Germinal center (tissue), 1 donor: ENCODE measurements at regions not wholly inside any gene's neighbourhood (a gene's known extent, or its start where the extent isn't known, plus 50 kb on each side); places are given as distances from the start of the nearest gene placed in this dataset.

ENCODE experiments used
- DNase-seq: peaks from one replicate; pipeline ENCODE4 v3.0.0; 2012; ENCODE audit warnings: mixed read lengths, low spot score

DNA sequence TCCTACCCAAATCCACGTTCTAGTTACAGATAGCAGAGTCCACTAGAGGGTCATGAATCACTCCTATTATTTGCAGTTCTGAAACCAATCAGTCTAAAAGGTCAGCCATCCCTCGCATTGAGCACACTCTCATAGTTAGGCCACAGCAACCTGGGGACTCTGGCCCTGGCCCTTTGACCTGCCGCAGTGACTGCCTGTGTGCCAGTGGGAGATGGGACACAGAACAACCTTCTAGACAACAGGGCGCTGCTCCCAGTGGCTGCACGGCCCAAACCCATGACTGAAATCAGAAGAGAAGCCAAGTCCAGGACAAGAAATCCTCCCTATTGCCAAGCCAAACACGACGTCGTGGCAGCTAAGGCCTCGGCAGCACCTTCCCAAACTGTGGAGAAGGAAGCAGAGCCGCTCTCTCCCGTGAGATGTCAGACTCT, 158.5 kb downstream of the HERPUD2 start:
- DNase-seq, result no peak

DNA sequence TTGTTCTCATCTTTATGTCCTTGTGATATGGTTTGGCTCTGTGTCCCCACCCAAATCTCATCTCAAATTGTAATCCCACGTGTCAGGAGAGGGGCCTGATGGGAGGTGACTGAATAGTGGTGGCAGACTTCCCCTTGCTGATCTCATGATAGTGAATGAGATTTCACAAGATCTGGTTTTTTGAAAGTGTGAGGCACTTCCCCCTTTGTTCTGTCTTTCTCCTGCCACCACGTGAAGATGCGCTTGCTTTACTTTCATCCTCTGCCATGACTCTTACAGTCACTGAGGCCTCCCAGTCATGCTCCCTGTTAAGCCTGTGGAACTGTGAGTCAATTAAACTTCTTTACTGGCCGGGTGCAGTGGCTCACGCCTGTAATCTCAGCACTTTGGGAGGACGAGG, 161.0 kb downstream of the HERPUD2 start:
- no peak for DNase-seq

DNA sequence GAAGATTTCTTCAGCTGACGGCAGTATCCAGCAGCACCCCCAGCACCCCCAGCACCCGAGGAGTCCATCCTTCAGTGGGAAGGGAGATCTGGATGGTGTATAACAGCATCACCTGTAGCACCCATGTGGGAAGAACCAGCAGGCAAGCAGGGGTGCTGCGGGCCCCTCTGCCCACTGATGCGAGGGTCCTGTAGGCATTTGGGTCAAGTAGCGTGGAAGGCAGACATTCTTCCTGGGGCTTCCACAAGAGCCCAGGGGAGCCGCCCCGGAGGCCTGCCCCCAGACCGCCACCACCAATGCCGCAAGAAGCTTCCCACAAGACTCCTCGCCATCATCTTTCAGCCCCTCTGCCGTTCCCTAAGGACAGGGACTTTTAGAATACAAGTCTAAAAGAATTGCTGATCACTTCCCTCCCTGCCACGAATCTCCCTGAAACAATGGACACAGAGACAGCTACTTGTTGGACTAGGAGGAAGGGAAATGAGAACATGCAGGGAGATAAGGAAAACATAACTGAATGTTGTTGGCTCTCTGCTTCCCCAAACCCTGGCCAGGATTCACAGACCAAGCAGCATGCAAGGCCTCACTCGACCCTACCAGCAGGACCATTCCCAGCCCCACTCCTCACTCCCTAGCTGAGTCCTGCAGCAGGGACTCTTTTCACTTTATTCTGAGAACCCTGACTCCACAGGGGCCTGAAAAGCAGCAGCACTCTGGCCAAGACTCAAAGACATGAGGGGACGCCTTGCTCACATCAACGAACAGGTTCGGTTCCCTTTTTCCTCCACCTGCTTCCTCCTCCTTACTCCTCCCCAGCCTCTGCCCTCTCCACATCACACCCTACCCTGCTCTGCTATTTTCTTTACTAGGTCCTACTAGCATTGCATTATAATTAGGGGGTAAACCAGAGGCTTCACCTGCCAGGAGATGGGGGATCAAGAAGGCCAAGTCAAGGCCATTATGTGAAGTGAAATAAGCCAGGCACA, 164.5 kb downstream of the HERPUD2 start:
- DNase-seq, result peak; percentile 27

DNA sequence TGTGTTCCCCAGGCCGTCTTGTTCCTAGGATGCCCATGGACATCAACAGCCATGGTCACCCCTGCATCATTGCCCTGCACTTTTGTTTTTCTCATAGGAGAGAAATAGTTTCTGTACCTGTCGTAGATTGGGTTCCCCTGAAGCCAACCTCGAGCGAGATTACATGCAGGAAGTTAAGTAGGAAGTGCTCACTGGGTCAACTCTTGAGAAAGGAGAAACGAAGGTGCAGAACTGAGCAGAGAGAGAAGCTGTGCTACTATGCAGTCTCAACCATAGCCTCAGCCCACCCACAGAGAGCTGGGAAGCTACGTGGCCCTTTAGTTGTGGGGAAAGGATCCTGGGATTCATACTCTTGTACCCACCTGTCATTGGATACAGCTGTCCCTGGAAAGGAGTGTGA, 165.2 kb downstream of the HERPUD2 start:
- DNase-seq, result no peak

DNA sequence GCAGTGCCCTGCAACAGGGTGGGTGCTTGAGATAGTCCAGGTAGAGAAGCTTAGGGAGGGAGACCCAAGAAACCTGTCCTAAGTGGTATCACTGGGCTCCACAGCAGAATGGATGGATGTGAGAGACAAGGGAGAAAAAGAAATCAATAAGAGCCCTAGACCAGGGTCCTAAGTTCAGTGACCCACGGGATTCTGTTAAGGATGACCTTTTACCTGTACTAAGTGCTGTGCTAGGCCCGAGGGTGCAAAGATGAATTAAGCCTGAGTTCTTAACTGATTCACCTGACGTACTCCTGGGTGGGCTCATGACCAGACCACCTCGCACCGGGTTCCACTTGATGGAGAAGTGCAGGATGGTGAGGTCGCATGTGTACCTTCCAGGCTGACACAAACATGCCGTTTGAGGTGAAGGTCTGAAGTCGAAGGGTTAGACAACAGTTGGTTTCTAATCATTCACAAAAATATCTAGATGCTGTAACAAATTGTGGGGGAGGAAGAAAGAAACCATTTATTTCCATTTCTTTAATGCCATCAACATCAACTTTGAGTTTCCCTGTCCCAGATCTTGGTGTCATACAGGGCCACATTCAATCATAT, 166.5 kb downstream of the HERPUD2 start:
- no peak for DNase-seq

DNA sequence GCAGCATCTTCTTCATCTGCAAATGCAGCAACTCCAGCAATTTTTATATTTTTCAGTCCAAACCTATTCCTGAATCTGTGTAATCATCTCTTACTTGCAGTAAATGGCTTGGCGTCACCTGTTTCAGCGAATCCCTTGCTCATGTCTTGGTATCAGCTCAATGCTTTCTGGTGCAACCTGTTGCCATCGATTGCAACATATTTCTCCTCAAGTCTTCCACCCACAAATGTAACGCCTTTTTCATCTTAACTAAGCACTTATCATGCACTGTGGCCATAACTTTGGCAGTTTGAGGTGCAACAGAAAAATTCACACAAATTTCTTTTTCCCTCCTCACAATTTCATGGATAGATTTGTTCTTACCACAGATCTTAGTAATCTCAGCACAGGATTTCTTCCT, 168.3 kb downstream of the HERPUD2 start:
- DNase-seq, result no peak

DNA sequence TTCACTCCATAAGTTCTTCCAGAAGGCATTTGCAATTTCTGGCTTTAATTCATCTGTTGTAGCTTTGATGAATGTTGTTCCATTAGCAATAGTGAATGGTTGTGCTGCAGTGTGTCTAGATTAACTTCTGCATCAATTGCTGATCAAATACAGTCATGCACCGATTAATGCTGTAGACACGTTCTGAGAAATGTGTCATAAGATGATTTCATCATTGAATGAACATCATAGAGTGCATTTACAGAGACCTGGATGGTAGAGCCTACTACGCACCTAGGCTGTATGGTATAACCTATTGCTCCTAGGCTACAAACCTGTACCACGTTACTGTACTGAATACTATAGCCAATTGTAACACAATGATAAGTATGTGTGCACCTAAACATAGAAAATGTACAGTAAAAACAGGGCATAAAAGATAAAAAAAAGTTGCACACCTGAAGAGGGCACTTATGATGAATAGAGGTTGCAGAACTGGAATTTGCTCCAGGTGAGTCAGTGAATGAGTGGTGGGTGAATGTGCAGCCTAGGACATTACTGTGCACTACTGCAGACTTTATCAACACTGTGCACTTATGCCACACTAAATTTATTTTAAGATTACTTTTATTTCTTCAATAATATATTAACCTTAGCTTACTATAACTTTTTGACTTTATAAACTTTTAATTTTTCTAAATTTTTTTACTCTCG, 170.7 kb downstream of the HERPUD2 start:
- DNase-seq, result no peak

DNA sequence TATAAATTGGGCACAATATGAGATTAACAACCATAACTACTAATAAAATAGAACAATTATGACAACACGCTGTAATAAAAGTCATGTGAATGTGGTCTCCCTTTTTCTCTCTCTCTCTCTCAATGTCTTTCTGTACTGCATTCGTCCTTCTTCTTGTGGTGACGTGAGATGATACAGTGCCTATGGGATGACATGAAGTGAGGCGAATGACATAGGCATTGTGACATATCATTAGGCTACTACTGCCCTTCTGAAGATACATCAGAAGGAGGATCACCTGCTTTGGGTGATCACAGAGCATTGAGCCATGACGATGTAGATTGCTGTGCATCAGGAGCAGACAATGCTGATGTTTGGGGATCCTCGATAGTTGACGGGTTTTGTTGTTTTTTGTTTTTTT, 171.6 kb downstream of the HERPUD2 start:
- DNase-seq, result no peak

DNA sequence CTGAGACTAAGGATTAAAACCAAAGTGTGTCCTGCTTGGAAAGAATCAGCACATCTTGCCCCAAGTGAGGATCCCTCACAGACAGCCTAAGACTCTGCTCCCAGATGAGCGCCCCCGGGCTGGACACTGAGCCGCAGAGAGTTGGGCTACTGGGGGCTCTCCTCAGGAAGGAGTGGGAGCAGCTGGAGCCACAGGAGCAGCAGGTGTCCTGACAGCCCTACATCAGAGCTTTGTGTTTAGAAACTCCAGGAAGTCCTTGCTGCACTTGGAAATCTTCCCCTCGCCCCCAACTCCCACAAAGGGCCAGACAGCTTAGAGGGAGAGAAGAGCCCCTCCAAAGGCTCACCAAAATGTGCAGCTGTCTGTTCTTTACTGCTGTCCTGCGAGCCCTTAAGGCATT, 172.2 kb downstream of the HERPUD2 start:
- no peak for DNase-seq

DNA sequence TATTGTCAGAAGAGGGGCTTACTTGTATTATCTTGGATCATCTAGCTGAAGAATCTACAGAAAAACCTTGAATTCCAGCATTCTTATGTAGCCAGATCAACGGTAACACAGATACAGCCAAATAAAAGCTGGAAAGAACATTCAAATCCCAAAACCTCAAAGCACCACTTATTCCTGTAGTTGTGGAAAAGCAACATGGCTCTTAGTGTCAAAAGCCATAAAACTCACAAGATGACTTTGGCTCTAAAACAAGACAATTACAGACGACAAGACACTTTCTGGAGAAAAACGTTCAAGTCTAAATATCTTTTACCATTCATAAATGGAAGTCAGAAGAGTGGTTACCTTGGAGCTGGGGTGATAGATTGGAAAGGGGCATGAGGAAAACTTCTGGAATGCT, 173.0 kb downstream of the HERPUD2 start:
- no peak for DNase-seq

DNA sequence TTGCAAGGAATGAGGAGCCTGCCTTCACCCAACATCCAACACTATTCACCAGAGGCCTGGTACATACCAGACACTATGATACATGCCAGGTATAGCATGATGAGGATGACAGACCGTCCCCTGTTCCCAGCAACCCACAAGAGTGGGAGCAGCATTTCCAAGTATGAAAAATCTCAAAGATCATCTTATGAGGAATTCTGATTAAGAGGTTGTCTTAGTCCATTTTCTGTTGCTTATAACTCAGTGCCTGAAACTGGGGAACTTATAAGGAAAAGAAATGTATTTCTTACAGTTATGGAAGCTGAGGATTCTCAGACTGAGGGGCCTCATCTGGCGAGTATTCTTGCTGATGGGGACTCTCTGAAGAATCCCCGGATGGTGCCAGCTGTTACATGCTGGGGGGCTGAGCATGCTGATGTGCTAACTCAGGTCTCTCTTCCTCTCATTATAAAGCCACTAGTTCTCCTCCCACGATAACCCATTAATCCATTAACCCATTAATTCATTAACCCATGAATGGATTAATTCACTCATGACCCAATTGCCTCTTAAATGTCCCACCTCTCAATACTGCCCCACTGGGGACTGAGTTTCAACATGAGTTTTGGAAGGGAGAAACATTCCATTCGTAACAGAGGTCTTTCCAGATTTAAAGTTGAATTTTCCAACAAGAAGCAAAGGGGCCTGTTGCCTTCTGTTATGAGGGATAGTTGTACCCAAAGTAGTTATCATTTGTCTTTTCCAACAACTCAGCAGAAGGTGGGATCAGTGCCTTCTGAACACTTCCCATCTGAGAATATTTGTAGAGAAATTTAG, 173.9 kb downstream of the HERPUD2 start:
- DNase-seq, result no peak

DNA sequence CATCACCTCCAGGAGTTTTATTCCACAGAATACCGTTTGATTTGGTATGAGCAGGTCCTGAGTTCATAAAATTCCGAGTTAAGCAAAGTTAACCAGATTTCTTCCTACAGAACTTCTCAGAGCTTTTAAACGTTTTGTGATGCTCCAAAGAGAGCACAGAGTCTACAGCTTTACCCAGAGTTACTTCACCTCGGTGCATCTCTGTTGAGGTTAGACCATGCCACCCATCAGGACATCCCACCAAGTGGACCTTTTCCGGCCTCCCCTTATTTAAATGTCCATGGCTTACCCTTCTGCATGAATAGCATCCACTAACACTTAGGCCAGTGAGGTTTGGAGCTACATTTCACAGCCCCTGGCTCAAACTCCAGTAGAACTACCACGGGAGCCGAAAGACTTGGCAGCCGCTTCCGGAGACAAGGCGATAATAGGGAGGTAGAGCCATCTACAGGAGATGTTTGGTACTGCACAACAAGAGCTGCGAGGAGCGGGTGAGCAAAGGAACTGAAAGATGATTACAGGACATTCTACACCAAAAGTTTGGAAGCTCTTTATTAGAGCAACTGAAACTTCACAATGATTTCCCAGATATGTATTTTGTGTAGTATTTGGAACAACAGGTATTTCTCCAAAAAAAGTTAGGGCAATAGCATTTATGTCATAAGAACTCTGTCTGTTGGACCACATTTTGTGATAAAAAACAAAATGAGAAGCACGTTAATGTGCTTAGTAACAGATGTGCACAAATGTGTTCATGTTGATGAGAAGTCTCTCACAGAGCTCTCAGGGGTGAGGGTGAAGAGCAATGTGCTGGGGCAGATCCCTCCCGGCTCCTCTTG, 174.7 kb downstream of the HERPUD2 start:
- DNase-seq, result peak; percentile 71

DNA sequence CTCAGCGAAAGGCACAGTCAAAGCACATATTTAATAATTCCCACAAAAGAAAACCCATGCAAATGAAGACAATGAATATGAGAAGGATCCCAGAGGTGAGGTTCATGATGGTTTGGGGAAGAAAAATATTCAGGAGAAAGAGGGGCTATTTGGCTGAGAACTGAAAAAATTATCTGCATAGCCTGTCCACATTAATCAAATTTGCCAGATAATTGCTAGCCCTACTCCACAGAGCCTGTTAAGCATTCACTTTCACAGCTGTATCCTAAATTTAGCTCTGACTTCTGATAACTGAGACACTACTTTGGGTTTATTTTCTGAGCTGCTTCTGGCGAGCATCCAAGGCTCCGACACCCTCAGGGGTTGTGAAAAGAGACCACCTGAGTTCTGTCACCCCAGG, 176.2 kb downstream of the HERPUD2 start:
- no peak for DNase-seq

DNA sequence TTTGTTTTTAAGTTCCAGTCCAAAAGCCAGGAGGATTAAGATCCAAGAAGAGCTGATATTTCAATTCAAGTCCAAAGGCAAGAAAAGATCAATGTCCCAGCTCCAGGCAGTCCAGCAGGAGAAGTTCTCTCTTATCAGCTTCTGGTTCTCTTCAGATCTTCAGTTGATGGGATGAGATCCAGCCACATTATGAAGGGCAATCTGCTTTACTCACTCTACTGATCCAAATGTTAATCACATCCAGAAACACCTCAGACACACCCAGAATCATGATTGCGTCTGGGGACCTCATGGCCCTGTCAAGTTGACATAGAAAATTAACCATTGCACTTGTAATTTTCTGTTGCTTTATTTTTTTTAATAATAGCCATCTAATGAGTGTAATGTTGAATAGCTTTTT, 178.4 kb downstream of the HERPUD2 start:
- no peak for DNase-seq

DNA sequence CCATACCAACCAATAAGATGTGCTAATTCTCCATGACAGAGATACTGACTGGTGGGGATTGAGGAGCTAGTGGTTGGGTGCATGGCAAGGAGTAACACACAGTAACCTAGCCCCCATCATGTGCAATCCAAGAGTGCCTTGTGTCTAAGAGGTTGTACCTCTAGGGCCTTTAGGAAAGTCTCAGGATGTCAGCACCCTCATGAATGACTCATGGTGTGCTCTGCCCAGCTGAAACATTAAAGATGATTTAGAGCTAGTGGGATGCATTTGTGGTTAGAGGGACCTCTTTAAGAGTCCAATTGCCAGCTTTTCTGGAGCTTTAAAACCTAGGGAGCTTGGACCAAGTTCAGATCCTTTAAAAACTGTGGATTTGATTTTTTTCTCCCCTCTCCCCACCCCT, 181.1 kb downstream of the HERPUD2 start:
- no peak for DNase-seq

DNA sequence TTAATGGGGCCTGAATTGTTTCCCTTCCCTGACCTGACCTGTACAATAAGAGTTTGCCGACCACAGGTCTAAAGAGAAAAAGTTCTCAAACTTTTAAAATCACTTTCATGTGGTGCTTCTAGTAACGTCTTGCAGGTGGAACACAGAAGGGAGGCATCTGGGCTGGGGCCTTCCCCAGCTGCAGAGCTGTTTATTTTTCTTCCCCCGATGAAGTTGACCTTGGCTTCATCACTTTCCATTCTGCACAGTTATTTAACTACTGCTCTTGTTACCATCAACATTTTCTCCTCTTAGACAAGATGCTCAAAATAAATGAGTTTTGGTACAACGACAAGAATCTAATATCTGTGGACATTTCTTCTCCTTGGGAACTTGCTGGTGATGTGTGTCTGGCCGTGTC, 181.7 kb downstream of the HERPUD2 start:
- no peak for DNase-seq

DNA sequence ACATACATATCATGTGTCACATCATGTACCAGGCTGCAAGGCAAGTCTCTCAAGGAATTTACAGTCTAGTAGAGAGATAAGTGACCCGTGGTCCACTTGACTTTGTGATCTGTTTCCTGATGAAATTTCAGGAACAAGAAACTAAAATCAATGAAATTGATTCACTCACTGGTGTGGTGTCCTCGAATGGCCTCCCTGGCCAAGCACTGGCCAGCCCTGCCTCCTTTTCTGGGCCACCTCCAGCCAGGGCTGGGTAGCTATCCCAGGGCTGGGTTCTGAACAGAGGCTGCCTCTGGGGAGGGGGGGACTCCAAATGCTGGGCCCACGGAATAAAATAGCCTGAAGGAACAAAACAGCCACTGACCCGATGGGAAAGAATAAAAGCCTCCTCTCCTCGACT, 182.2 kb downstream of the HERPUD2 start:
- DNase-seq, result no peak

DNA sequence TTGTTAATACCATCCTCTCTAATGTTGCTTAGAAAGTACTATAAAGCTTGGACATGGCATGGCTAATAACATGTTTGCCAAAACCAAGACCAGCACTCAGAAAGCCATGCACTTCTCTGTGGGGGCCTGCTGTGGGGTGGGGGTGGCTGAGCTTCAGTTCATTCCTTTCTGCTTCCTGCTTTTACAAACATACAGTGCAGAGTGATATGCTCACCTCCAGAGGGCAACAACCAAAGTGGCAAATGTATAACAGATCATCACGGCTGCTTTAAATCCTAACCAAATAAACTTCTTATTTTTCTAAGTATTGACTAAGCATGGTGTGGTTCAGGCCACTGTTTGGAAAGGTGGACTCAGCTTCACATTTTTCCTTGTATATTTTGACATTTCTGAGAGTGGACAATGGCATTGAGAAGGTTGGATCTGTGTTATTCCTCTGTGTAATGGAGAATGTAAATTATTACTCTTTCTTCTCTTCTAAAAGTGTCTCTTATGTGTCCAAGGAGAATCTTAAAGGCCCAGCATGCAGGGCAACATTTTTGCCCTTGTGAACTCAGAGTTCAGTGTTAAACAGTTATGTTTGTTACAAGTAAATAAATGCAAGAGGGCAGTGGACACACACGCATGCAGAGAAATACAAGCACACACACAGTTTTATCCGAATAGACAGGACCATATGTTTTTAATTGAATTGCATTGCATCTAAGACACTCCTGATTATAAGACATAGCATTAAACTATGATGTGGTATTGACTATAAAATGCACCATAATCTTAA, 186.1 kb downstream of the HERPUD2 start:
- DNase-seq, result peak; percentile 13

DNA sequence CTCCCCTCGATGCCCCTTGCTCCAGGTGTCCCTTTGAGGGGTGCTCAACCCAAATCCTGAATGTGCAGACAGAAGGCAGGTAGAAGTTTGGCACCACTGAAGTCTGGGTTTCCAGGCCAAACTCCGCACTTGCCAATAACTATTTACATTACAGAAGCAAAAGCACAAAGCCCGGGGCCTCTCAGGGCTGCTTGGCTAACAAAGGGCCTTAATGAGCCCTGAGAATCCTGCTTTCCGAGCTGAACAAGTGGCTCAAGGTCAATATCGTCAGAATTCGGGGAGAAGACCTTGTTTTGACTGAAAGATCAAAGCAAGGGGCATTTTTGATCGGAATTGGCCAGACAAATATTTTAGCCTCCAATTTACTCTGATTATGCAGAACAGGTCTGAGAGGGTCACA, 189.9 kb downstream of the HERPUD2 start:
- DNase-seq, result no peak

DNA sequence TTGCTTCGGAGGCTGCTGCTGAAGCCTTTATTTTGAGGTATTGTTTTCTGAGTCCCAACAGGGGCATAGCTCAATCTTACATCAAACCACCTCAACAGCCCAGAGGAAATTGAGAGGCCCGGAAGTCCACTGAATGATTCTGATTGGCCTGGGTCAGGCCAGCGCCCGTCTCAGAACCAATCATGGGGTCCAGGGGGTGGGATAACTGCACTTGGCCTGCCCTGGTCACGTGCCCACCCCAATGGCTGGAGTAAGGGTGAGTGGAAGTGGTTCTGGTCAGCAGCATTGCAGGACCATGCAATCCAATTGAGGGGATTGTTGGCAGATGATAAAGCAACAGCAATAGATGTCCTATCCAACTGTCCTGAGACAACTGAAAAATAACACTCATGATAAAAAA, 190.6 kb downstream of the HERPUD2 start:
- DNase-seq, result no peak
